Embryonic facial prominence (tissue), 1 donor: ENCODE measurements at regions not wholly inside any gene's neighbourhood (a gene's known extent, or its start where the extent isn't known, plus 50 kb on each side); places are given as distances from the start of the nearest gene placed in this dataset.

ENCODE experiments used
- DNase-seq: peaks from one replicate; pipeline ENCODE4 v3.0.0-alpha.2; 2016; ENCODE audit errors: extremely low spot score

DNA sequence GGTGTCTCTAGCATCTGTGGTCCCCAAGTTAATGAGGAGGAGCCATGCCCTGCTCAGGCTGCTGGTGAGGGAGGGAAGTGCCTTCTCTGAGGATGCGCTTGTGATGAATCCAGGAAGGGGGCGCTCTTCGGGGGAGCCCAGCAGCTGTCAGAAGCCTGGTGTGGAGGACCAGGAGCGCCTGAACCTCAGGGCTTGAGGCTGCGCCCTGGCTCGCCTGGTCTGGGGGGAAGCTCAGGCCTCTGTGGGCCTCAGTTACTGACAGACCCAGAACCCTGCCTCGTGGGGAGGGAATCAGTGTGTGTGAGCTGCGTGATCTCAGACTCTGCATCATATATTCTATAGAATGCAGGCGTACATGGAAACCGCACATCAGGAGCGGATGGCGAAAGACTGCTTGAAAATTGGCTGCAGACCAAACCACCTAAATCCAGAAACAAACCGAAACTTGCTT is 126.1 kb downstream of the SEC14L1 start:
- DNase-seq, result peak; percentile 54

GRCh38 chr17:77269696-77270681 is 129.2 kb downstream of the SEC14L1 start:
- no peak for DNase-seq

DNA sequence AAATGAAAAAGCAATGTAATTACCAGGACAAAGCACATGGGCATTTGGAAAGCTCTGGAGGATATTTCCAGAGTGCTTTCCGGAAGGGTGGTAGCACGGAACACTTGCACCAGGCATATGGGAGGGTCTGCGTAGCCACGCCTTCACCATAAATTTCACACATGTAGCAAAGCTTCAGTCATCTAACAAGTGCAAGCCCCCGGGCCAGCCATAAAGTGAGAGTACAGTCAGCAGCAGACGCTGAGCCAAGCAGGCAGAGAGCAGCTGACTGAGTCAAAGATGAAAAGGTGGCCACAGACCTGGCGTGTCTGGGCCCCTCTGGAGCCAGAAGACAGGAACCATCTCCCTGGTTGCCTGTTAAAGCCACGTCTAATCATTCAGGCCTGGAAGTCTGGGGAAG is 130.6 kb downstream of the SEC14L1 start:
- no peak for DNase-seq

DNA sequence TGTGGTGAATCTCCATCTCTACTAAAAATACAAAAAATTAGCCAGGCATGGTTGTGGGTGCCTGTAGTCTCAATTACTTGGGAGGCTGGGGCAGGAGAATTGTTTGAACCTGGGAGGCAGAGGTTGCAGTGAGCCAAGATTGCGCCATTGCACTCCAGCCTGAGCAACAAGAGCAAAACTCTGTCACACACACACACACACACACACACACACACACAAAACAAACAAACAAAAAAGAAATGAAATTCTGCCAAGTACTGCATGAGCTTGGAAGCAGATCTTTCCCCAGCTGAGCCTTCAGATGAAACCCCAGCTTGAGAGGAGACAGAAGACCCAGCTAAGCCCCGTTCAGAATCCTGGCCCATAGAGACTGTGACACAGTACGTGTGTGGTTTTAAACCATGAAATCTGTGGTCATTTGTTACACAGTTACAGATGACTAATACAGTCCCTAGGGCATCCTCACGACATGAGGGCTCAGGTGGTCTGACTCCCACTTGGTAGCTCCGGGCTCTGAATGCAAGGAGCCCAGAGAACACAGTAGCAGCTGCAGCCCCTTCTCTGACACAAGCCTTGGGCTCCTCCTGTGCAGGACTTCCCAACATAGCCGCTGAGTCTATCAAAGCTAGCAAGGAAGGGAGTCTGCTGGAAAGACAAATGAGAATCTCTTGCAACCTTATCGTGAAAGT is 132.8 kb downstream of the SEC14L1 start:
- DNase-seq, result no peak

- DNase-seq, result no peak
These were observed 133.5 kb downstream of the SEC14L1 start for GRCh38 chr17:77274096-77274845.

GRCh38 chr17:77279448-77280303 is 138.9 kb downstream of the SEC14L1 start:
- no peak for DNase-seq

GRCh38 chr17:77280304-77281121 is 139.7 kb downstream of the SEC14L1 start:
- no peak for DNase-seq

DNA sequence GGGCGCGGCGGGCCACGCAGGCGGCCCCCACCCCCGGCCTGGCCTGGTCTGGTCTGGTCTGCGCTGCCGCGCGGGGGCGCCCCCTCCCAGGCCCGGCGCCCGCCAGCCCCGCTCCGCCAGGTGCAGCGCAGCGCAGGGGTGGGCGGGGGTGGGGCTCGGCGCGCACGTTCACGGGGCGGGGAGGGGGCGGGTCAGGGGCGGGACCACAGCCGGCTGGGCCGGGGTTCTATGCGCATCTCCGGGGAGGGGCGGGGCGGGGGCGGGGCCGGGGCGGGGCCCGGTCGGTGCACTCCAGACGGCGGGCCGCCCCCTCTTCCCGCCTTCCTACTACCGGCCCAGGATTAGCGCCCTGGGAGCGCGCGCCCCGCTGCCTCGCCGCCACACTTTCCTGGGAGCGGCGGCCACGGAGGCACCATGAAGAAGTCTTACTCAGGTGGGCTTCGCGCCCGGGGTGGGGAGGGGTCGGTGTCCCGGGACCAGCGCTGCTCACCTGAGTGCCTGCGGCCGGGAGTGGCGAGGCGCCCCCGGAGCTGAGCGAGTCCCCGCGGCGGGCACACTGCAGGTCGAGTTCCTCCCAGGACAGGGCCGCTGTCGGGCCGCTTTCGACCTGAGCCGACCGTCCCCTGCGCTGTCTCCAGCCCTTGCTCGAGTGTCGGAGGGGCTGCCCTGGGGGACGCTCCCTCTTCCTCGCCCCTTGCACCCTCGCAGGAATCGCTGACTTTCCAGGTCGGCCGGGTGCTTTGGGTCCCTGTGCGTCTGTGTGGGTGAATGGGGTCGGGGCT is 140.5 kb downstream of the SEC14L1 start:
- DNase-seq, result no peak

DNA sequence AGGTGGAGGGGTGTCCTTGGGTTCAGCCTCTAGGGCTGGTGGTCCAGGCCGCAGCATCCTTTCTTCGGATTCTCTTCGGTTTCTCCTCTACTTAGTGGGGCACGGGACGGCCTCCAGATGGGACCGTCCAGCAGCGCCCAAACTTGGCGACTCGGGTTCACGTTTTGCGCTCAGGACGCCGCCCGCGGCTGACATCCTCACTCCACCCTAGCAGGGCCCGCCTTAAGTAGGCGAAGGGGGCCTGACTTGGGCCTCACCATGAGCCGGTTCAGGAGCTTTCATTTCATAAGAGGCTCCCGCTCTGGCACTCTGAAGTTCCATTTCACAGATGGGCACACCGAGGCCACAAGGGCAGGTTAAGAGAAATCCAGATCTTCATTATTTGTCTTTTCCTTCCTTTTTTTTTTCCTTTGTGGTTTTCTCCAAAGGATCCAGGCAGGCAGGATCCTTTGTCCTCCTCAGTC is 141.2 kb downstream of the SEC14L1 start:
- DNase-seq, result no peak

DNA sequence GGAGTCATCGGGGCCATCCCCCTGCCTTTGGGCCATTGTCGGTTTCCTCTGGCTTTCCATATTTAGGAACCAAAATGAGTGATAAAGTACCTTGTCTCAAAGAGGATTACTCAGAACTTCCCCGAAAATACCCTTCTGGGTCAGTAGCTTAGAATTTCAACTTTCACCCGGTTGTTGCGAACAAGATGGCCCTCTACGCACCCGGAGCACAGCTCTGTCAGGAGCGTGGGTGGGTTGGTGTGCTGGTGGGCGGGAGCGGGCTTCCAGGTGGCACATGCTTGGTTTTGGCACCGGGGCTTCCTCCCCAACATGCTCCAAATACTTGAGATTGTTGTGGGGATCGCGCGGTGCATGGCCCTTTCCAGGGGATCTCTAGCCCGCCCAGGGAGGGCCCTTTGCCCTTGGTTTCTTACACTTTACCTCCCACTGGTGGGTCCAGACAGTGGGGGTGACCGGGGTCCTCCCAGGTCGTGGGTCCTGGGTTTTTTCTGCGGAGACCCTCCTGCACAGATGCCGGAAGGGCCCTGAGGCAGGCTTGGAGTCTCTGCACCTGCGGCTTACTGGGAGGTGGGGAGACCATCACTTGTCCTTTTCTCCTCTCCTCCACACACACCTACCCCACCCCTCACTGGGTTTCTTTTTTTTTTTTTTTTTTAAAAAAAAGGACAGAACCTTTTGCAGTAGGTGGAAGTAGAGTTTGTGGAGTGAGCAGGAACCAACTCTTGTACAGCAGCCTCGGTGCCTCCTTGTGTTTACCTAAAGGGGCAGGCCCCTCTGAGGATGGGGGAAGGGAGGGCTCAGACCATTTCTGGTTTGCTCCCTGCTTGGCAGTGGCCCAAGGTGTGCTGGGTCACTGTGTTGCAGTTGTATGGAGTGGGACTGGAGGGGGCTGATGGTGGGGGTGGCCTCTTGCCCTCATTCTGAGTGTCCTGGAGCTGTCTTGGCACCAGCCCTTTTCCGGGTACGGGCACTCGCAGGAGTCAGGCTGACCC is 142.1 kb downstream of the SEC14L1 start:
- DNase-seq, result no peak

- no peak for DNase-seq
These were observed 143.4 kb downstream of the SEC14L1 start for GRCh38 chr17:77284023-77284617.

DNA sequence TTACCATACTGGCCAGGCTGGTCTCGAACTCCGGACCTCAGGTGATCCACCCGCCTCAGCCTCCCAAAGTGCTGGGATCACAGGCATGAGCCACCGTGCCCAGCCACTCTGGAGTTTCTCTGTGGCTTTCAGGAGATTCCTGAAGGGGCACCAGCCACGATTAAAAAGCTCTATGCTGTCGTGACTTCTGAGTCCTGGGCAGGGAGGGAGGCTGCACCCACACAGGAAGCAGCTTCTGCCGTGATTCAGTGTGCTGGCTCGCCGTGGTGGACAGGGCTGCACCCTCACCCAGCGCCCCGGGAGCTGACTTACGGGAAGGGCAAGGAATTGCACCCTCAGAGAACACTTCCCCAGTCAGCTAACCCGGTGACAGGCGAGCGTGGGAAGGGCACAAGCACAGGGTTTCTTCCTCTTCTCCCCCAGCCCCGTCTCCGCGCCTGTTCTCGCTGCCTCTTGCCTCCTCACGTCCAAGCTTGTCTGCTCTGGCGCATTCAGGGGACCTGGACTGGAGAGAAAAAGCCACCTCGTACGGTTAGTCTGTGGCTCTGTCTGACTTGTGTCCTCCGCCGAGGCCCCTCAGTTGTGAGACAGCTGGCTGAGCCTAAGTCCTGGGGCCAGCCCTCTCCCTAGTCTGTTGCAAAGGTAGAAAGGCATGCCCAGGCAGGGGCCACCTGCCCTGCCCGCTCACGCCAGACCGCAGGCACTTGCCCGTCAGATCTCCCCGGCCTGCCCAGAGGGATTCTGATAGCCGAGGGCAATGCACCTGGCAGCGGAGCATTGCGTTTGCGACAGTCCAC is 145.0 kb downstream of the SEC14L1 start:
- no peak for DNase-seq

DNA sequence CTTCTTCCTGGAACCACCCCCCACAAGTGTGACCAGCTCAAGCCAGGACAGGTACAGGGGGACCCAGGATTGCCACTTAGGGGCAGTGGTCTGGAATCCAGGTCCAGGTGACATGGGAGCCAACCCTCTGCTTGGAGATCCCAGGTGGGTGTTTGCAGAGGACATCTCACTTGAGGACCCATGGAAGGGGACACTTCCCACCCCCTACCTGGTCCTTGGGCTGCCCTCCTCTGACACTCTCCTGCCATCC is 145.5 kb downstream of the SEC14L1 start:
- DNase-seq, result no peak

DNA sequence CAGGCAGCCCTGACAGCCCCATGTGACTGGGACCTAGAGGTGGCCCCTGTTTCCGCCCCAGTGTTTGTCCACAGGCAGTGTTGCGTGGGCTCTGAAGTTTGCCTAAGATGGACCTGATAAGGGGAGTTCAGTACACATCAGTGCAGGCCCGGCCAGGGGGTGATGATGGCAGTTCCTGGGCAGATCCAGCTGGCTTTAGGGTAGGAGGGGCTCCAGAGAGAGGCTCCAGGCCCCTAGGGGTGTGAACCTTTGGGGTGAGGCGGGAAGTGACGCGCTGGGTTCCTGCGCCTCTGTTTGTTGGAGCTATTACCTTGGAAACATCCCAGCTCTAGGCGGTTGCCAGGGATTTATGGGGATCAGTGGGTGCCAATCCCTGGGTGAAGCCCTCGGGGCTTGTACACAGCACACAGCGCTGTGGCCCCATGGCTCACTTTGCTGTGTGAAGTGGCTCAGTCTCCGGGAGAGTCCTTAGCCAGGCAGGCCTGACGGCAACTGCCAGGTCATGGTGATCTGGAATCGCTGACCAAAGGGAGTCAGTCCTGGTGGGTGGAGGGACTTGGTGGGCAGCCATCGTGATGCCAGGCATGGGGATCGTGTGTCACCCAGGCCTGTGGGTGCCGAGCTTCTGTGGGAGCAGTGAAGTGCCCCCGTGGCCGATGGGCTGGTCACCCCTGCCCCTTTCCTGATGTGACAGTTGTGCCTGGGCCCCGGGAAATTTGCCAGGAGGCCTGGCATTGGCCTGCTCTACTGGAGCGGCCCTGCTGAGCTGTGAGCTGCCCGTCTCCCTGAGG is 146.1 kb downstream of the SEC14L1 start:
- no peak for DNase-seq

DNA sequence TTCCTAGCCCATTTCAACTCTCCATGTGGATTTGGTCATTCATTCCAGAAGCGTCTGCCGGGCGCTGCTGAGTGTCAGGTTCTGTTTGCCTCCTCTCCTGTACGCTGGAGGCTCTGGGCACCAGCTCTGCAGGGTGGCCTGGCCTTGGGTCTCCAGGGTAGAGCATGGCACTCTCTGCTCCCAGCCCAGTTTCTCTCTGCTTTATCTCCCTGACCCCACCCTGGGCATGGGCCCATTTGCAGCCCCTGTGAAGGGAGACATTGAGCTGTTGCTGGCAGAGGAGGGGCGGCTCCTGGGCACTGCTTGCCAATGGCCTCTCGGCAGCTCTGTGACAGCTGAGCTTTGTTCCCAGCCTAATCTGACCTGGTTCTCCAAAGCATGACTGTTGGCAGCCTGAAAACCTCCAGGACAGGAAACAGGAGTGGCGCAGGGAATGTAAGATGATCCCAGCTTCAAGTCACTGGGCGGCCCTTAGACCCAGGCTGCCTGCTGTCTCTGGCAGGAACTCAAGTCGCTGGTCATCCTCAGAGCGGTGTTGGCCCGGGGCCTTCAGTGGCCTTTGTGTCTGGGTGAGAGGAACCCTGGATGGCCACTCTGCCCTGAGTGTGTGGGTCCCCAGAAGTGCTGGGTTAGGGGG is 146.8 kb downstream of the SEC14L1 start:
- no peak for DNase-seq

GRCh38 chr17:77288115-77288619 is 147.4 kb downstream of the SEC14L1 start:
- DNase-seq, result no peak
